Activated CD8-positive, alpha-beta T cell treated with anti-CD3 and anti-CD28 coated beads, Interleukin-2, amount 10 ng/mL, durations not matched to agents 7 days and 5 days (primary cell): ENCODE measurements at regions not wholly inside any gene's neighbourhood (a gene's known extent, or its start where the extent isn't known, plus 50 kb on each side); places are given as distances from the start of the nearest gene placed in this dataset.

Experiments
- ATAC-seq: fragments of 150-1000 bp; cut with Tn5 transposase; one replicate; pipeline ENCODE4 v1.10.0; 2021; ENCODE audit warnings: moderate library complexity
- CTCF ChIA-PET: fragments of 350-600 bp; sonication (Branson Sonifier 250); formaldehyde crosslinking; loops from one replicate; lab custom pipeline; 2021; ENCODE audit warnings: antibody characterized with exemption; lab: Charles Lee
- POLR2A ChIA-PET: fragments of 350-600 bp; sonication (Branson Sonifier 250); formaldehyde crosslinking; loops from one replicate; lab custom pipeline; 2021; ENCODE audit warnings: antibody characterized with exemption; lab: Charles Lee
- DNase-seq: peaks from one replicate; pipeline ENCODE4 v3.0.0-alpha.2; 2020
- H3K27ac Mint-ChIP-seq: one replicate; pipeline ENCODE4 v1.8.0; 2021; ENCODE audit warnings: mild to moderate bottlenecking, mixed read lengths
- H3K27me3 Mint-ChIP-seq: one replicate; pipeline ENCODE4 v1.8.0; 2021; ENCODE audit warnings: low read depth, mixed read lengths
- H3K36me3 Mint-ChIP-seq: one replicate; pipeline ENCODE4 v1.8.0; 2021; ENCODE audit warnings: low read depth, mixed read lengths
- H3K4me1 Mint-ChIP-seq: one replicate; pipeline ENCODE4 v1.8.0; 2021; ENCODE audit warnings: low read depth, mixed read lengths
- H3K4me3 Mint-ChIP-seq: one replicate; pipeline ENCODE4 v1.8.0; 2021; ENCODE audit warnings: mild to moderate bottlenecking, mixed read lengths
- H3K9me3 Mint-ChIP-seq: one replicate; pipeline ENCODE4 v1.8.0; 2022; ENCODE audit warnings: mixed read lengths; ENCODE audit not compliant: insufficient read depth

GRCh38 chr4:124044867-124045266 lies 648.3 kb downstream of the SPRY1 start:
- H3K27ac Mint-ChIP-seq, result no peak overlapping the region
- no peaks in the 10 kb centered on the region for H3K9me3 Mint-ChIP-seq
- DNase-seq (no peak), ATAC-seq (no peak)
- no peaks in the 10 kb centered on the region for H3K36me3 Mint-ChIP-seq
- POLR2A ChIA-PET, result no interaction called here
- H3K4me3 Mint-ChIP-seq, result no peak overlapping the region
- no peaks in the 10 kb centered on the region for H3K4me1 Mint-ChIP-seq
- H3K27me3 Mint-ChIP-seq, result no peaks in the 10 kb centered on the region
- CTCF ChIA-PET, result no interaction called here

DNA sequence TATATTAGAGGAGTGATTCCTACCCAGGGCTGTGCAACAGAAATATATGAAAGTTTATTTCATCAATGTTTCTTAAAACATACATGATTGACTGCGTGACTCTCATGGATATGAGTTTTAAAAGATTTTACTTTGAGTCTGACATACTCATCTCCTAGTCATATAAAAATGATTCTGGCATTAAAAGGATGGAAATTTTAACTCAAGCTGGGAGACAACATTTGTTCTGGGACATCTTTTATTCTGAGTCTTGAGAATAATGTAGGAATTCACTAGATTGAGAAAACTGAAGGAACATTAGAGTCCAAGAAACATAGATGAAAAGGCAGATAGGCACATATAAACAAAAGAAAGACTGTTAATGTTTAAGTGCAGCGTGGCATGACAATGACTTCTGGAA lies 649.6 kb downstream of the SPRY1 start:
- Mint-ChIP-seq H3K27me3 (no peaks in the 10 kb centered on the region), H3K27ac (no peak overlapping the region)

DNA sequence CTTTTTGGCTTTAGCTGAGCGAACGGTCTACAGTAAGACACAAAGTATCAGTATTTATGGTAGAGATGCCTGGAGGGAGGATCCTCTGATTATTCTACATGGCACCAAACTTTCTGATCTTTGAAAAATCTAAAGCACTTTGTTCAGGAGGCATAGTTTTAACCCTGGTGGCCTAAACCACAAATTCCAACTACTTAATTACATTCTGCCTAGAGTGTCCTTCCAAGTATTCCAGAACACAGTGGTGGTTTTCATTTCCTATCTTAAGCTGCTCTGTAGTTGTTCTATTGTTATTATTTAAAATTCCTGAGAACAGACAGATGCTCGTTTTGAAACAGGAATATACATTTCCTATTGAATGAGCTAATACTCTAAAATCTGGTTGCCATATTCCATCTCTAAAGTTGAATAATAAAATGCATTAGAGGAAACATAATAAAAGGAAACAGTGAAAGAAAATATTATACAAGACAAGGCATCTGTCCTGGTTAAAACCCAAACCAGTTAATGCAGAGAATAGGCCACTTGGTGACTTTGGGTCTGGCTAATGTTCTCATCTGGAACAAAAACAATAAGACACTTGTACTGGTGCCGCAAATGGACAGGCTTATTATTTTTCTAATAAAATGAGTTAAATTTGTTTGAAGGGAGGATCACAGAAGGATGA lies 657.4 kb downstream of the SPRY1 start:
- DNase-seq (no peak), ATAC-seq (no peak)
- ChIA-PET POLR2A (no interaction called here), CTCF (no interaction called here)
- H3K27ac Mint-ChIP-seq, result no peak overlapping the region
- H3K4me3 Mint-ChIP-seq, result no peak overlapping the region
- no peaks in the 10 kb centered on the region for H3K36me3 Mint-ChIP-seq
- no peaks in the 10 kb centered on the region for H3K9me3 Mint-ChIP-seq
- no peaks in the 10 kb centered on the region for H3K4me1 Mint-ChIP-seq
- H3K27me3 Mint-ChIP-seq, result no peaks in the 10 kb centered on the region

More for the DNA sequence above, 649.6 kb downstream of the SPRY1 start:
- no peak for DNase-seq
- H3K36me3 Mint-ChIP-seq, result no peaks in the 10 kb centered on the region
- no peaks in the 10 kb centered on the region for H3K4me1 Mint-ChIP-seq
- no peak for ATAC-seq
- CTCF ChIA-PET, result no interaction called here
- no peaks in the 10 kb centered on the region for H3K9me3 Mint-ChIP-seq
- H3K4me3 Mint-ChIP-seq, result no peak overlapping the region
- POLR2A ChIA-PET, result no interaction called here

DNA sequence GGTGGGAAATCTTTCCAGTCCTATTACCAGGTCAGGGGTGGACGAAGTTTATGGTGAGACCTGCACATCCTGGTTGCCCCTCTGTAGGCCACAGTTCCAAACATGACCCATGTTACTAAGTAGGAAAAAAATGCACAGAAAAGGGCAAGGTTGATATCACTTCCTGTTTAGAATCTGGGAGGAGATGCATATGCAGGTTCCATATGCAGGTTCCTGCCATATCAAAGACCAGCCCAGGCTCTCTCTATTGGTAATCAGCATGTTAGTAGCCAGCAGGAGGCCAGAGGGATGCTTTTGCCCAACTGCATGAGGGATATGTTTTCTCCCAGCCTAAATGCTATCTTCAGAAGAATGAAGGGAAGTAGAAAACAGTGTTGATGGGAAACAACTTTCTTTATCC lies 657.2 kb downstream of the ANKRD50 start:
- Mint-ChIP-seq H3K27ac (no peak overlapping the region), H3K4me1 (no peaks in the 10 kb centered on the region), H3K36me3 (no peaks in the 10 kb centered on the region), H3K4me3 (no peak overlapping the region), H3K9me3 (no peaks in the 10 kb centered on the region), H3K27me3 (peaks cover under 1% of the 10 kb centered on the region)
- POLR2A ChIA-PET, result no interaction called here
- DNase-seq (no peak), ATAC-seq (no peak)
- CTCF ChIA-PET, result no interaction called here

- ATAC-seq, result no peak
- no peaks in the 10 kb centered on the region for H3K36me3 Mint-ChIP-seq
Measured at GRCh38 chr4:124055896-124056295, 656.6 kb downstream of the ANKRD50 start.

DNA sequence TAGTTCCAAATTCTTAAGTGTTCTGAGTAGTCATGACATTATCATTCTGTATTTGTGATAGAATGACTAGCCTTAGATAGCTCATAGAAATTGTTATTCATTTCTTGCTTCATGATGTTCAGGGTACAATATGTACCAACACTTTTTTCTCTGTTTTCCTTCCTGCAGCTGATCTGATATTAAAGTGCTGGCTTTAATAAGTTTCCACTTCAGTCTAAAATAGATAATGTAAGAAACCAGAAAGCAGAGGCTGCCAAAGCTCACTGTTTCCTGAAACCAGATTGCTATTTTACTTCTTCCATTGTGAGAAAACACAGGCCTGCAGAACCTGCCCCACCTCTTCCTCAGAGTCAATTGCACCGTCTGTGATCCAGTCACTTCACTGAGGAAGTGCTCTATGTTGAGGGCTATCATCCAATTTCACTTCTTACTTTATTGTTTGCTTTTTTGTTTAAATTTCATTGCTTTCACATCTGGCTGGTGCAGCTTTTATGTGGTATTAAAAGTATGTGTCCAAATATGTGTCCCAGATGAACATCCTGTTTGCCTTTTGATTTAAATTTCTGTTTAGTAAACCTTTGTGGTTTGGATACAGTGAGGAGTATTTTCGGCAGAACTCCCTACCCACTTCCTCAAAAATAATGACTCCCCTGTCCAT lies 652.1 kb downstream of the ANKRD50 start:
- Mint-ChIP-seq H3K9me3 (no peaks in the 10 kb centered on the region), H3K4me1 (no peaks in the 10 kb centered on the region)
- POLR2A ChIA-PET, result no interaction called here

More at GRCh38 chr4:124055896-124056295, 656.6 kb downstream of the ANKRD50 start:
- Mint-ChIP-seq H3K9me3 (no peaks in the 10 kb centered on the region), H3K27me3 (peaks cover 6% of the 10 kb centered on the region), H3K27ac (no peak overlapping the region), H3K4me3 (no peak overlapping the region), H3K4me1 (no peaks in the 10 kb centered on the region)
- DNase-seq, result no peak
- ChIA-PET CTCF (no interaction called here), POLR2A (no interaction called here)

GRCh38 chr4:124061413-124061812 lies 651.1 kb downstream of the ANKRD50 start:
- DNase-seq (no peak), ATAC-seq (no peak)
- H3K4me1 Mint-ChIP-seq, result no peaks in the 10 kb centered on the region
- no peak overlapping the region for H3K27ac Mint-ChIP-seq
- CTCF ChIA-PET, result no interaction called here
- H3K4me3 Mint-ChIP-seq, result no peak overlapping the region
- POLR2A ChIA-PET, result no interaction called here
- peaks cover 6% of the 10 kb centered on the region for H3K27me3 Mint-ChIP-seq
- H3K9me3 Mint-ChIP-seq, result no peaks in the 10 kb centered on the region
- no peaks in the 10 kb centered on the region for H3K36me3 Mint-ChIP-seq

More for the DNA sequence above, 652.1 kb downstream of the ANKRD50 start:
- no peak overlapping the region for H3K27ac Mint-ChIP-seq
- H3K4me3 Mint-ChIP-seq, result no peak overlapping the region
- CTCF ChIA-PET, result no interaction called here
- DNase-seq (no peak), ATAC-seq (no peak)
- no peaks in the 10 kb centered on the region for H3K36me3 Mint-ChIP-seq
- peaks cover 6% of the 10 kb centered on the region for H3K27me3 Mint-ChIP-seq

DNA sequence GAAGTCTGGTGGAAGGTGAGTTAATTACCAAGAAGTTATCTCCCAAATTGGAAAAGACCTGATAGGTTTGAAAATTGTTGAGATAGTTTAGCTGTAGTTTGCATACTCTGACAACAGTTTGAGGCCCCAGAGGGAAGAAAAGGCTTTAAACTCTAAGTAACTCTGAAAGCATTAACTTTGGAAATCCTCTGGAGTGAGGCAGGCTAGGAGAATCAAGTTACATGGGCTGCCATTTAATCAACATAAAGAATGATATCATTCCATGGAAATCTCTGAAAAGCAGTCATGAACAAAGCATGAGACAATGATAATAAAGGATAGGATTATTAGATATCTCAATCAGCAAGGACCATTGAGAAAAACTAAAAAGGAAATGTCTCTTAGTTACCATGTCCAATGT lies 647.1 kb downstream of the ANKRD50 start:
- H3K36me3 Mint-ChIP-seq, result no peaks in the 10 kb centered on the region
- DNase-seq (no peak), ATAC-seq (no peak)
- H3K27ac Mint-ChIP-seq, result no peak overlapping the region
- peaks cover 4% of the 10 kb centered on the region for H3K9me3 Mint-ChIP-seq
- no peaks in the 10 kb centered on the region for H3K4me1 Mint-ChIP-seq
- peaks cover 4% of the 10 kb centered on the region for H3K27me3 Mint-ChIP-seq
- ChIA-PET CTCF (no interaction called here), POLR2A (no interaction called here)
- H3K4me3 Mint-ChIP-seq, result no peak overlapping the region

GRCh38 chr4:124065936-124066335 lies 646.6 kb downstream of the ANKRD50 start:
- Mint-ChIP-seq H3K27ac (no peak overlapping the region), H3K4me3 (no peak overlapping the region), H3K36me3 (no peaks in the 10 kb centered on the region), H3K27me3 (no peaks in the 10 kb centered on the region), H3K9me3 (peaks cover 10% of the 10 kb centered on the region), H3K4me1 (no peaks in the 10 kb centered on the region)
- POLR2A ChIA-PET, result no interaction called here
- no peak for DNase-seq
- CTCF ChIA-PET, result no interaction called here
- ATAC-seq, result no peak

DNA sequence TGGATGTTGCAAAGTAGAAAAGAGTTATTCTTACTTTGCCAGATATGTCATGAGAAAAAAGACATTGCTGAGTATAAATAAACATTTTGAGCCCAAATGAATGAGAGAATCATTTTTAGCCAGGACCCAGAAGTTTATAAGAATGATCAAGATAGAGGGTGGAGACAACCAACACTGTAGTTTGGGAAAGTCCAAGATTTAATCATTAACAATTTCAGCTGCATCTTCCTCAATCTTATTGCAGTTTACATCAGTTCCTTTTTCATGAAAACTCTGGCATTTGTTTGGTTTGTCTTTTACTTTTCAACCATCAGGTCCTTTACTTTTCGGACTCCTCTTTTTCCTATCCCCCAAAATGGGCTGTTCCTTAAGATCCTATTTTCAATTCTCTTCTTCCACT lies 645.9 kb downstream of the ANKRD50 start:
- DNase-seq (no peak), ATAC-seq (no peak)
- no peaks in the 10 kb centered on the region for H3K27me3 Mint-ChIP-seq
- no peaks in the 10 kb centered on the region for H3K36me3 Mint-ChIP-seq
- H3K27ac Mint-ChIP-seq, result no peak overlapping the region
- CTCF ChIA-PET, result no interaction called here
- peaks cover 15% of the 10 kb centered on the region for H3K9me3 Mint-ChIP-seq
- POLR2A ChIA-PET, result no interaction called here
- H3K4me1 Mint-ChIP-seq, result no peaks in the 10 kb centered on the region
- no peak overlapping the region for H3K4me3 Mint-ChIP-seq

DNA sequence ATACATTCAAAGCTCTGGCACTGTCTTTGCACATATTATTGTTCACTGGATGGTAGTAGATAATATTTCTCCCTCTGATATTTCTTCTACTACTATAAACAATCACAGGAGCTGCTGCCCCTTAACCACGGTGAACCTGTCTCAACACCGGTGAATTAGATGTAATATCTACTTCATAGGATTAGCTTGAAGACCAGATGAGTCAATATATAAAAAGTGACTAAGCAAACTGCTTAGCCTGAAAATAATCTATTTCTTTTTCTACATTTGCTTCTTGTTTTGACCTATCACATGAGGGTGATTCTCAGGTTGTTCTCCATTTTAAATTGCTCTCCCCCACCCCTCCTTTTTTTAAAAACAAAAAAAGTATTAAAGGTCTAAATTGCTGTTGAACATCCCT lies 645.5 kb downstream of the ANKRD50 start:
- no peak overlapping the region for H3K27ac Mint-ChIP-seq
- ATAC-seq (no peak), DNase-seq (no peak)
- no peaks in the 10 kb centered on the region for H3K36me3 Mint-ChIP-seq
- ChIA-PET POLR2A (no interaction called here), CTCF (no interaction called here)
- H3K4me1 Mint-ChIP-seq, result no peaks in the 10 kb centered on the region
- peaks cover 20% of the 10 kb centered on the region for H3K9me3 Mint-ChIP-seq
- no peaks in the 10 kb centered on the region for H3K27me3 Mint-ChIP-seq
- no peak overlapping the region for H3K4me3 Mint-ChIP-seq

- POLR2A ChIA-PET, result no interaction called here
- CTCF ChIA-PET, result no interaction called here
- no peak overlapping the region for H3K4me3 Mint-ChIP-seq
- H3K4me1 Mint-ChIP-seq, result no peaks in the 10 kb centered on the region
- DNase-seq (no peak), ATAC-seq (no peak)
- no peaks in the 10 kb centered on the region for H3K27me3 Mint-ChIP-seq
- H3K27ac Mint-ChIP-seq, result no peak overlapping the region
- peaks cover 20% of the 10 kb centered on the region for H3K9me3 Mint-ChIP-seq
- H3K36me3 Mint-ChIP-seq, result no peaks in the 10 kb centered on the region
Measured at GRCh38 chr4:124070688-124071484, 641.6 kb downstream of the ANKRD50 start.
